Tongue (tissue), 2 donors: ENCODE measurements at regions not wholly inside any gene's neighbourhood (a gene's known extent, or its start where the extent isn't known, plus 50 kb on each side); places are given as distances from the start of the nearest gene placed in this dataset. TPM values are rescaled to one million over a fixed set of nuclear protein-coding genes. Genes with fewer than 3 reads are reported as not detected.
A peak's percentile ranks its signal among the peaks of the same experiment; 100 is the strongest.

Experiments
- DNase-seq: peaks from one replicate; pipeline ENCODE4 v3.0.0-alpha.2; 2015
- small RNA-seq: library from RNA; depleted of rRNA; stranded (forward); fragments of <200 nt; gene quantifications from one replicate; pipeline ENCODE3, GENCODE V24; 2014; ENCODE audit warnings: low replicate concordance

DNA sequence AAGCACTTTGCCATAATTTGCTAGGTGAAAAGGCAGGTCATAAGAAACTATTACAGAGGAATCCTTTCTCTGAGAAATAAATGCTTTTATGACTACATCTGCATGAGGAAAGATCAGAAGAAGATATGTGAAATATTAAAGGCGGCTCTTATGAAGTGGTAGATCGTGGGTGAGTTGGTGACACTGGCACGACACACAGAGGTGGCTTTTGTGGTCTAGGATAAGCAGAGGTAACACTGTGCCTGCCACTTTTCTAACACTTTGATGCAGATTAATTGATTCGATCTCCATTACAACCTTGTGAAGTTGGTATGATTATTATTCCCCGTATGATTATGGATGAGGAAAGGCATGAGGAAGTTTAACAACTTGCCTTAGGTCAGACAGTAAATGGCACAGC lies 60.0 kb upstream of the ELK3 start:
- no peak for DNase-seq

DNA sequence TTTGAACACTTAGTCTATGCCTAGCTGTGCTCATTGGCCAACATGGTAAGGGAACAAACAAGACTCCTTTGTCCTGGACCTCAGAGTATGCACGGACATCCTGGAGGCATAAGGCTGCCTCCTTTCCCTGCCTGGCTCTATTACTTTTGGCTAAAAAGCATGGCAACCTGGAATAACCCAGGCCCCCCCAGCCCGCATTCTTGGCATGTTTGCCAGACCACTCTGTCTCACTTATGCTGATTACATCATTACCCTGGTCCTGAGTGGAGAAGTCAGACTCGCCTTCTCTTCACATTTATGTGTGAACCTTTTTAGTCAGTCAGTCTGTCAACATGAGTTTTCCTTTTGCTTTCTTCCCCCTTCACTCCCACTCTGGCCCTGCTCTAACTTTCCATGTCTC lies 58.0 kb upstream of the ELK3 start:
- peak; percentile 43 for DNase-seq

DNA sequence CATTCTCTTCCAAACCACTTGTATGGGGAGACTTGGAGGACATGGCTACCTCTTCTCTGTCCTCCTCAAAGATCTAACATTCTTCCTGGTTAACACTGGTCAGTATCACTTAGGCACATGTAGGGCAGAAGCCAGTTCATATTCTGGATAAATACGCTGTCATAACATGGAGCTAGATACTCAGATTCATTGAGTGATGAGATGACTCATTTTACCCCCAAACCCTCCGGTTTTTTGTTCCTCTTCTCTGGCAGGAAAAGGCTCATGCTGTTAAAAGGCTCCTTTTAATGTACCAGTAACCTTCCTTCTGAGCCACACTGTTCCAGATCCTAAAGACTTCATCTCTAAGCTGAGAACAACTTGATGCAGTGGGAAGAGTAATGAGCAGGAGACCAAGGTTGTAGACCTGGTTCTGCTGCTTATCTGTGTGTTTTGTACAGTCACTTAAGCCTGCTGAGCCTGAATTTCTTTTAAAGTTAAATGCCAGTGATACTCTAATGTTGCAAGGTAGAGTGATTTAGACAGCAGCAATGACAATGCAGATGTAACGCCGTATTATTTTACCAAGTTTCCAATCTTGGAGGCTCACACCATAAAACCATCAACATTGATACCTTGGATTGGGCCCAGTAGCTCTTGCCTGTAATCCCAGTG lies 57.3 kb upstream of the ELK3 start:
- DNase-seq: no peak

DNA sequence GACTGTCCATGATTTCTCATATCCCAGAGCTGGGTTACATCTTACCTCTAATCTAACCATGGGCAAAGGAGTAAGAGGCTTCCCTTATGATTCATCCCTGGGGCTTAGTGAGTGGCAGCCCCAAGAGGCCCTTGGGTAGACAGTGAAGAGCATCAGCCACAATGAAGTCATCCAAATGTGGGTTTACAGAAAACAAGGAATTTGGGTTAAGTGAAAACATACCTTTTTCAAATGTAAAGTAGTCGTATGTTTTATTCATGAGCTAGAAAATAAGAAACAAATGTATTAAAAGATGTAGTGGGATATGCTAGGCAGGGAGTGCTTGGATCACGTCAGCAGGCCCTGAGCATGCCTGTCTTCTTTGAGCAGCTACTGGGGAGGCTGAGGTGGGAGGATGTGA lies 54.0 kb upstream of the ELK3 start:
- no peak for DNase-seq

DNA sequence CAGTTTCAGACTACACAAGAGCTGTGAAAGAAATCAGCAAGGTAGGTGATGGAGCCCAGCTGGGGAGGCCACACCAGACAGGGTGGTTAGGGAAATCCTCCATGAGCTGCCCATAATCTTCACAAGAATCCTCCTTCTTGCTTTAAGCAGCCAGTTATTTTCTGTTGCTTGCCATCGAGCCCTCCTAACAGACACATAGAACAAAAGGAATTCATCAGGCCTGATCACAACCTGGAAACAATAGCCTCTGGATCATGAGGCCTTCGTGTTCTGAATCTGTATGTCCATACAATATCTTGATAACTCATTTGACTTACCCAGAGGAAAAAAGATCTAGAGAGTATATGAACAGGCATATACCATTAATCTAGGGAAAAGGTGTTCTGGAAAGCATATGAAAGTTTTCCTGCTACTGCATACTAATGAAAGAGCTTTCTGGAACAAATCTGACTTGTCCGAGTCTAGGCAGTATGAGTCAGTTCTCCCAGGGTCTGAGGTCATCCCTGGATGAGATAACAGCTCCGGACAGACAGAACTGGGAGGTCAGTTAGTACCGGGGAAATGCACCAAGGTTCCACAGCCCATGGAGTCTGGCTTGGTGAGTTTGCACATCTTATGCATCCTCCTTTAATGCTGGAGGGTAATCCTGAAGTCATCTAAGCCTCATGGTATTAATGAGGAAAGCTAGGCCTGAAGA lies 52.8 kb upstream of the ELK3 start:
- DNase-seq: no peak

DNA sequence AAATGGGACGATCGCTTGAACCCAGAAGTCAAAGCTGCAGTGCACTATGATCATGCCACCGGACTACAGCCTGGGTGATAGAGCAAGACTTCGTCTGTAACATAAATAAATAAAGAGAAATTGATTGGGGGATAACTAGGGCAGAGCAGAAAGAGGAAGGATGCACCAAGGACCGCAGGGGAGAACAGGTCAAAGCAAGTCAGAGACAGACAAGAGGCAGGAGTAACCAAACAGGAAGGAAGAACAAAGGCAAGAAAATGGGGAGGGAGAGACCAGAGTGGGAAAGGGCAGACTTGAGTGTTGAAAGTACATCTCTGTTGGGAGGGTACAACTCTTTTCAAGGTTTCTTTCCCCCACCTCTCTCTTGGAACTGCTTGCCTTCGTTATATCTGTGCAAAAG lies 50.8 kb upstream of the ELK3 start:
- DNase-seq: no peak

DNA sequence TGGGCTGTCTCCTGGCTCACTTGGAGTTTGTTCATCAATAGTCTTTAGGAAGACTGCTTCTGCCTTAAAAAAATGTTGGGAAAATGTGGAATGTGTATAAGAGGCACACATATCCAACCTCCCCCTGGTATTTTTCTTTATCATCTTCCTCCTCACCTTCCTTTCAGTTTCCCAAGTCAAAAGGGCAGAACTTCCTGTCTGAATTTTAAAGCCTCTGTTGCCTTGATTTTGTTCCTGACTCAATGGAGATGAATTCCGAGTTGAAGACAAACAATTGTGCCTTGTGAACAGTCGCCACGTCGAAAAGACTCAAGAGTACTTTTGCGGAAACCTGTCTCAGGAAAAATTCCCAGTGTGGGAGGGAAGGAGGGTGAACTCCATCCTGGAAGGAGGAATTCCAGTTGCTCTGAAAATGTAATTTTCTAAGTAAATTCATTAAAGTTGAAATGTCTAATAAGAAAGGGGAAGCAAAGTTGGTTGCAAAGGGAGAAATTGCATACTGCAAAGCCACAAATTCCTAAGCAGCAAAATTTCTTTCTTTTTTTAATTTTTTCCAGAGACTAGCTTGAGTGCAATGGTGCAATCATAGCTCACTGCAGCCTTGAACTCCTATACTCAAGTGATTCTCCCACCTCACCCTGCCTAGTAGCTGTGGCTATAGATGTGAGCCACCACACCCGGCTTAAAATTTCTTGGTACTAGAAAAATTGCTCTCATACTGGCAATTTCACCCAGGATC lies 50.2 kb upstream of the ELK3 start:
- no peak for DNase-seq

Small RNA genes lying in the stretch of these regions (small RNA-seq; reads per million reads assigned to genes)
- not detected for gene RN7SL88P
